Stimulated activated naive CD8-positive, alpha-beta T cell treated with anti-CD3 and anti-CD28 coated beads, Interleukin-15, Interleukin-2, amounts not matched to agents 100 U/mL and 50 U/mL, for 24 hours (primary cell): ENCODE measurements at regions not wholly inside any gene's neighbourhood (a gene's known extent, or its start where the extent isn't known, plus 50 kb on each side); places are given as distances from the start of the nearest gene placed in this dataset.

Experiments
- ATAC-seq: fragments of 150-1000 bp; cut with Tn5 transposase; one replicate; pipeline ENCODE4 v1.10.0; 2021
- DNase-seq: peaks from one replicate; pipeline ENCODE4 v3.0.0; 2021

GRCh38 chr3:21140785-21141184 is 610.2 kb downstream of the ZNF385D start:
- DNase-seq (no peak), ATAC-seq (no peak)

DNA sequence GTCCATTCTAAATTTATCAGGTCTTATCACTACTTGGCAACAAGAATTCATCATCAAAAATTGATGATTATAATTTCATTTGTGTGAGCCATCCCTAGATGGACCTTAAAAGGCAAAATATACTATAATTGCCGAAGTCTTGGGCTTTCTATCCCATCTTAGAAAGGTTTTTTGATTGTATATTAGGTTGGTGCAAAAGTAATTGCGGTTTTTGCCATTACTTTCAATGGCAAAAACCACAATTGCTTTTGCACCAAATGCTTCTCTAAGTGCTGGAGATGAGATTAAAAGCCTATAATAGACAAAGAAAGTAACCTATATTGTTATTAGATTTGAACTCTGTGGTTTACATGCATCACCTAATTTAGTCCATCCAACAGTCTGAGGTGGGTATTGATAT is 612.9 kb downstream of the ZNF385D start:
- ATAC-seq, result no peak

GRCh38 chr3:21132896-21133295 is 618.1 kb downstream of the ZNF385D start:
- no peak for DNase-seq
- no peak for ATAC-seq

More for the DNA sequence above, 612.9 kb downstream of the ZNF385D start:
- no peak for DNase-seq

DNA sequence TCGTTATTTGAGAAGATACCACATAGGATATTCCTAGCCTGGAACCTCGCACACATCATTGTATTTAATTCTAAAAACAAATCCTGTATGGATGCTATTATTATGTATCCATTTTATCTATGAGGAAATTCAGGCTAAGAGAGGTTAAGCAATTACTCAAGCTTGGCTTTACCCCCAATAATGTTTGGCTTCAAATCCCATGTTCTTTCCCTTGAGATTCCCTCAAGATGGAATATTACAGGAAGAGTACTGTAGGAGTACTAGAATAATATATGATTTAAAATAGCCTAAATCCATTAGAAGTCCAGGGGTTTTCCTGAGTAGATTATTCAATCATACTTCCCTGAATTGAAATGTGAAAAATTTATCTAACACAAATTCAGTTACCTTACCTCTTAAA is 630.2 kb downstream of the ZNF385D start:
- ATAC-seq, result no peak
- DNase-seq, result no peak

- DNase-seq, result no peak
- ATAC-seq, result no peak
Observed at GRCh38 chr3:21117370-21117769, 633.6 kb downstream of the ZNF385D start.

GRCh38 chr3:21109056-21109455 is 642.0 kb downstream of the ZNF385D start:
- ATAC-seq, result no peak
- no peak for DNase-seq

- DNase-seq (no peak), ATAC-seq (no peak)
Observed at GRCh38 chr3:21105784-21106183, 645.2 kb downstream of the ZNF385D start.

GRCh38 chr3:21100656-21101359 is 650.2 kb downstream of the ZNF385D start:
- DNase-seq (no peak), ATAC-seq (no peak)

DNA sequence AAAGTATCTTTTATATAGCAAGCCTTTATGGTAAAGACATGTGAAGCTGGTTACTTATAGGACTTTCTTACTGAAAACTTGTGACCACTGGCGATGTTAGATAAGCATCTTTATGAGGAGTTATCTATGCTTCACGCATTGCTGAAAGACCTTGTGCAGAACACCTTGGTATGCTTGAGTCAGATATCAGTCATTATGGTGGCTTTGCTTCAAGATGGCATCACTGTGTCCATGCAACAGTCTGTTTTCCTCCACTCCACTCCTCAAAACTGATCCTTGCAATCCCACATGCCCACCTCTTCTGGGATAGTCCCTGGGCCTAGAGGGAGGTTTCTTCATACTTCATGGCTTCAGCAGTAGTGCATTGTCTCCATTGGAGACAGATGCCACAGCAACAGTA is 656.3 kb downstream of the ZNF385D start:
- no peak for ATAC-seq
- DNase-seq, result no peak

DNA sequence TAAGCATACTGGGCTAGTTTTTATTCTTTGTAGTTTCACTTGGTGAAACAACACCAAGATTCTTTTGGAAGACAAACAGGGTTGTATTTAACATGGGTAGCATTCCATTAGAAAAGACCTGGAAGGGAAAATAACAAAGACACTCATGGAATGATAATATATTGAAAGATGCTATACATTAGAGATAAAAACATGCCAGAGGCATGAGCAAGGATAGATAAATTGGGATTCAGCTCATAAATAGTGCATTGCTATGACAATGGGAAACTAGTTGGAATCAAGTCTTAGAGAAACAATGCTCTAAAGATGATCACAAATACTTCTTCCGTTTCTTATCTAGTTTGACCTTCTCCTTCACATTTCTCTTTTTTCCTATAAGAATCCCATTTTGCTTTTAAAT is 677.4 kb downstream of the ZNF385D start:
- ATAC-seq, result no peak
- DNase-seq, result no peak

GRCh38 chr3:21067031-21067813 is 683.8 kb downstream of the ZNF385D start:
- no peak for DNase-seq
- ATAC-seq, result no peak

DNA sequence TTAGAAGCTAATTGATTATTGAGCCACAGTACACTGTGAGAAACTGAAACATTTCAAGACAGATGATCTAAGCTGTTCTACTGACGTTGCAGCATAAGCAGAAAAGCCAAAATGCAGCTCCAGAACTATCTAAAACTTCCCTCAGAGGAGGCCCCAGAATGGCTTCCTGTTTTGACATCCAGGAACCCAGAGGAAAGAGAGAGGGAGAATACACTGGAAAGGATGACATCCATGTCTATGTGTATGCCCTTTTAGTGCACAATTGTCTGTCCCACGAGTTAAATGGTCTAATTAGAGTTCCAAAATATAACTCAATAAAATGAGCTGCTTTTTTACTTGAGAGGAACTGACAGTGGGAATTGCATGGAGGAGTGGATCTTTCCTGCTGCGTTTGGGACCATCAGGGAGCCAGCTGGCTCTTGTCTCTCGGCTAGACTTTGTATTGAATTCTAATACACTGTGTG is 688.1 kb downstream of the ZNF385D start:
- DNase-seq (no peak), ATAC-seq (no peak)

- ATAC-seq (no peak), DNase-seq (no peak)
Observed at GRCh38 chr3:21059404-21059803, 691.6 kb downstream of the ZNF385D start.

- ATAC-seq (no peak), DNase-seq (no peak)
Observed at GRCh38 chr3:21056293-21056692, 694.7 kb downstream of the ZNF385D start.

- DNase-seq (no peak), ATAC-seq (no peak)
Observed at GRCh38 chr3:21055015-21055414, 696.0 kb downstream of the ZNF385D start.

GRCh38 chr3:21054064-21054463 is 696.9 kb downstream of the ZNF385D start:
- ATAC-seq (no peak), DNase-seq (no peak)

- ATAC-seq (no peak), DNase-seq (no peak)
Observed at GRCh38 chr3:21049334-21050062, 701.5 kb downstream of the ZNF385D start.

DNA sequence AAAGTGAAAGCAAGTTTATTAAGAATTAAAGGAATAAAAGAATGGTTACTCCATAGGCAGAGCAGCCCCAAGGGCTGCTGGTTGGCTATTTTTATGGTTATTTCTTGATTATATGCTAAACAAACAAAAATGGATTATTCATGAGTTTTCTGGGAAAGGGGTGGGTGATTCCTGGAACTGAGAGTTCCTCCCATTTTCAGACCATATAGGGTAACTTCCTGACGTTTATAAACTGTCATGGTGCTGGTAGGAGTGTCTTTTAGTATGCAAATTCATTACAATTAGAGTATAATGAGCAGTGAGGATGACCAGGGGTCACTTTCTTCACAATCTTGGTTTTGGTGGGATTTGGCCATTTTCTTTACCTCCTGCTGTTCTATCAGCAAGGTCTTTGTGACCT is 707.9 kb downstream of the ZNF385D start:
- no peak for DNase-seq

DNA sequence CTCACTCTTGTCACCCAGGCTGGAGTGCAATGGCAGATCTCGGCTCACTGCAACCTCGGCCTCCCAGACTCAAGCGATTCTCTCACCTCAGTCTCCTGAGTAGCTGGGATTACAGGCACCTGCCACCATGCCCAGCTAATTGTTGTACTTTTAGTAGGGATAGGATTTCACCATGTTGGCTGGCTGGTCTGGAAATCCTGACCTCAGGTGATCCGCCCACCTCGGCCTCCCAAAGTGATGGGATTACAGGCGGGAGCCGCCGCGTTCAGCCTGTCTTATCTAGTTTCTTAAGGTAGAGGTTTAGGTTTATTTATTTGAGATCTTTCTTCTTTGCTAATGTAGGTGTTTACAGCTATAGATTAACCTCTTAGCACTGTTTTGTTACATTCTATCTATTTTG is 708.8 kb downstream of the ZNF385D start:
- DNase-seq (no peak), ATAC-seq (no peak)

More for the DNA sequence above, 707.9 kb downstream of the ZNF385D start:
- ATAC-seq, result no peak

- DNase-seq (no peak), ATAC-seq (no peak)
Observed at GRCh38 chr3:21041621-21042020, 709.4 kb downstream of the ZNF385D start.

GRCh38 chr3:21036888-21037287 is 714.1 kb downstream of the ZNF385D start:
- DNase-seq, result no peak
- ATAC-seq, result no peak

- no peak for ATAC-seq
Observed at GRCh38 chr3:21028412-21028811, 722.6 kb downstream of the ZNF385D start.

GRCh38 chr3:21024563-21024962 is 726.4 kb downstream of the ZNF385D start:
- ATAC-seq (no peak), DNase-seq (no peak)

More at GRCh38 chr3:21028412-21028811, 722.6 kb downstream of the ZNF385D start:
- DNase-seq, result no peak
